Upper lobe of right lung (tissue), 1 donor: ENCODE measurements at regions not wholly inside any gene's neighbourhood (a gene's known extent, or its start where the extent isn't known, plus 50 kb on each side); places are given as distances from the start of the nearest gene placed in this dataset.
"Not testable (repeated sequence)": the region's sequence is repeated elsewhere in the genome, so short reads cannot be mapped to it uniquely, and the experiment has no call there.

ENCODE experiments used
- ATAC-seq: fragments of 200-7000 bp; cut with Tn5 transposase; one replicate; pipeline ENCODE4 v1.9.1; 2020; ENCODE audit warnings: mild to moderate bottlenecking, moderate library complexity
- DNase-seq: peaks from one replicate; pipeline ENCODE4 v3.0.0-alpha.2; 2020
- H3K27ac ChIP-seq: fragments of 200-600 bp; one replicate; pipeline ENCODE4 v1.8.0; 2022
- H3K27me3 ChIP-seq: fragments of 200-600 bp; one replicate; pipeline ENCODE4 v1.8.0; 2022; ENCODE audit warnings: mild to moderate bottlenecking
- H3K36me3 ChIP-seq: fragments of 200-600 bp; one replicate; pipeline ENCODE4 v1.8.0; 2022
- H3K4me1 ChIP-seq: fragments of 200-600 bp; one replicate; pipeline ENCODE4 v1.8.0; 2022
- H3K4me3 ChIP-seq: fragments of 200-600 bp; one replicate; pipeline ENCODE4 v1.8.0; 2022; ENCODE audit warnings: mild to moderate bottlenecking
- H3K9me3 ChIP-seq: fragments of 200-600 bp; one replicate; pipeline ENCODE4 v1.8.0; 2022
- CTCF ChIP-seq: fragments of 200-600 bp; IDR thresholded peaks from one replicate; pipeline ENCODE4 v1.8.0; 2022; ENCODE audit warnings: antibody characterized with exemption
- intact Hi-C: fragments of 100-400 bp; cut with DNase I; formaldehyde crosslinking; loops from one replicate; pipeline ENCODE4 v1.11.0; 2022
- donor health status: DM: no; HTN: yes; CAD: no; lungs with severe emphysema.

- no peak overlapping the region for H3K27ac ChIP-seq
- intact Hi-C loops: no loop called here
- H3K36me3 ChIP-seq: no peaks in the 10 kb centered on the region
- no peak overlapping the region for H3K4me3 ChIP-seq
- ATAC-seq (no peak), DNase-seq (no peak)
- H3K27me3 ChIP-seq: no peaks in the 10 kb centered on the region
- TF ChIP-seq CTCF: no peak
- no peaks in the 10 kb centered on the region for H3K9me3 ChIP-seq
- H3K4me1 ChIP-seq: no peaks in the 10 kb centered on the region
These were observed 705.9 kb upstream of the ZNF804A start for GRCh38 chr2:183892315-183892941.

- no peak for DNase-seq
These were observed 699.7 kb upstream of the ZNF804A start for GRCh38 chr2:183898641-183899040.

DNA sequence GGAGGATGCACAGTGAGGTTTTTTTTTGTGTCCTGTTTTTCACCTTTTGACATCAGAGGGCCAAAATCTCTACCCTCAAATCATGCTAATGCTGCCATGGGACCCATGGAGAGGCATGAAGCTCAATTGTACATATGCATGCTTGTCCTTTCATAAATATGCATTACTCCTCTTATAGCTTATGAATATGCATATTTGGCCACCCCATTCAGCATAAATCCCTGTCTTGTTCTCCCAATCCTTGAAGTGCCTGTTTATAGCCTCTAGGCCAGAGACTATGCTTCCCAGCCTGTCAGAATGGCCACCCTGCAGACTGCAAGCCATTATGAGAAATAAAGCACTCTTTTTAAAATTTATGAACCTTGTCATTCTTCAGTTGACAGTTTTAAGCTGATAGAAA lies 696.4 kb upstream of the ZNF804A start:
- no peak for DNase-seq
- intact Hi-C loops: no loop called here
- no peak for TF ChIP-seq CTCF

More at GRCh38 chr2:183898641-183899040, 699.7 kb upstream of the ZNF804A start:
- H3K27ac ChIP-seq: no peak overlapping the region
- intact Hi-C loops: no loop called here
- H3K4me3 ChIP-seq: no peak overlapping the region
- no peak for TF ChIP-seq CTCF
- no peak for ATAC-seq
- no peaks in the 10 kb centered on the region for H3K27me3 ChIP-seq
- H3K9me3 ChIP-seq: no peaks in the 10 kb centered on the region
- H3K4me1 ChIP-seq: no peaks in the 10 kb centered on the region
- H3K36me3 ChIP-seq: no peaks in the 10 kb centered on the region

DNA sequence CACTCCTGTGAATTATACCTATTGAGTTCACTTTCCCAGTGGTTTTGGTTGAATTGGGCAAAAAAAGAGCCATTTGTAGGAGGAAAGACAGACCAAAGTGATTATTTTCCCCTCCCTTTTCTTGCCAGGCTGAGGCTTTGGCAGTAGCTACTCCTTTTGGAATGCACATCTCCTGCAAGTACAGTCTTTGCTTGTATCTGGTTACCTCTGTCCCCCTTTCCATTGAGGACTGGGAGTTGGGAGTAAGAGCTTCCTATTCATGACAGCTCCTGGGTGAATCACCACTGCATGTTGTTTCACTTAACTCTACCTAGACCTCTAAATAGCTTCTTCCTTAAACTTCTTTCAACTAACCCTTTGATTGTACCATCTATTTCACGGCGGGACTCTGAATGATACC lies 695.3 kb upstream of the ZNF804A start:
- intact Hi-C loops: no loop called here
- DNase-seq: no peak

More for the DNA sequence above, 696.4 kb upstream of the ZNF804A start:
- Histone ChIP-seq H3K4me3 (no peak overlapping the region), H3K9me3 (no peaks in the 10 kb centered on the region), H3K4me1 (no peaks in the 10 kb centered on the region), H3K27me3 (no peaks in the 10 kb centered on the region), H3K27ac (no peak overlapping the region), H3K36me3 (no peaks in the 10 kb centered on the region)
- no peak for ATAC-seq

GRCh38 chr2:183916041-183916440 lies 682.3 kb upstream of the ZNF804A start:
- ATAC-seq, H3K27me3 ChIP-seq, H3K4me1 ChIP-seq, H3K4me3 ChIP-seq, intact Hi-C loops, H3K27ac ChIP-seq, H3K9me3 ChIP-seq, H3K36me3 ChIP-seq, DNase-seq: not testable (repeated sequence)

More for the DNA sequence above, 695.3 kb upstream of the ZNF804A start:
- Histone ChIP-seq H3K27me3 (no peaks in the 10 kb centered on the region), H3K4me1 (no peaks in the 10 kb centered on the region), H3K9me3 (no peaks in the 10 kb centered on the region), H3K4me3 (no peak overlapping the region), H3K27ac (no peak overlapping the region), H3K36me3 (no peaks in the 10 kb centered on the region)
- ATAC-seq: no peak
- TF ChIP-seq CTCF: no peak

- Histone ChIP-seq H3K36me3 (no peaks in the 10 kb centered on the region), H3K4me1 (no peaks in the 10 kb centered on the region), H3K27me3 (no peaks in the 10 kb centered on the region), H3K4me3 (no peak overlapping the region), H3K9me3 (no peaks in the 10 kb centered on the region), H3K27ac (no peak overlapping the region)
- no peak for DNase-seq
- intact Hi-C loops: no loop called here
- TF ChIP-seq CTCF: no peak
- no peak for ATAC-seq
These were observed 679.2 kb upstream of the ZNF804A start for GRCh38 chr2:183919167-183919566.
